H9 (cell line): ENCODE measurements at regions not wholly inside any gene's neighbourhood (a gene's known extent, or its start where the extent isn't known, plus 50 kb on each side); places are given as distances from the start of the nearest gene placed in this dataset.

Experiments used
- DNase-seq: peaks from one replicate; pipeline ENCODE4 v3.0.0-alpha.2; 2017
- H2AFZ ChIP-seq: one replicate; pipeline ENCODE4 v1.6.1; 2013; ENCODE audit warnings: mild to moderate bottlenecking, low read length, control low read depth, moderate library complexity
- H2AK5ac ChIP-seq: 2 replicates; pipeline ENCODE4 v1.6.1; 2013; ENCODE audit warnings: low read length, control low read depth, mixed read lengths; ENCODE audit not compliant: insufficient read length
- H2BK120ac ChIP-seq: one replicate; pipeline ENCODE4 v1.6.1; 2013; ENCODE audit warnings: low read depth, mild to moderate bottlenecking, low read length, control low read depth, inconsistent platforms; ENCODE audit not compliant: poor library complexity, severe bottlenecking
- H2BK12ac ChIP-seq: 2 replicates; pipeline ENCODE4 v1.6.1; 2013; ENCODE audit warnings: low read length, control low read depth, mixed read lengths, low read depth; ENCODE audit not compliant: insufficient read length
- H2BK15ac ChIP-seq: 2 replicates; pipeline ENCODE4 v1.6.1; 2013; ENCODE audit warnings: low read depth, low read length, control low read depth
- H2BK20ac ChIP-seq: one replicate; pipeline ENCODE4 v1.6.1; 2013; ENCODE audit warnings: low read depth, mild to moderate bottlenecking, low read length, control low read depth, inconsistent platforms; ENCODE audit not compliant: poor library complexity, severe bottlenecking
- H2BK5ac ChIP-seq: 2 replicates; pipeline ENCODE4 v1.6.1; 2013; ENCODE audit warnings: low read length, control low read depth, mixed read lengths; ENCODE audit not compliant: insufficient read length
- H3K14ac ChIP-seq: 2 replicates; pipeline ENCODE4 v1.6.1; 2013; ENCODE audit warnings: low read length, control low read depth; ENCODE audit not compliant: insufficient read depth
- H3K18ac ChIP-seq: 2 replicates; pipeline ENCODE4 v1.6.1; 2013; ENCODE audit warnings: low read depth, mild to moderate bottlenecking, mixed read lengths, low read length, control low read depth; ENCODE audit not compliant: insufficient read length
- H3K23ac ChIP-seq: 2 replicates; pipeline ENCODE4 v1.6.1; 2013; ENCODE audit warnings: low read length, control low read depth, mixed read lengths, low read depth; ENCODE audit not compliant: insufficient read length
- H3K23me2 ChIP-seq: 2 replicates; pipeline ENCODE4 v1.6.1; 2013; ENCODE audit warnings: low read depth, mild to moderate bottlenecking, mixed read lengths, low read length, control low read depth; ENCODE audit not compliant: insufficient read length, poor library complexity, severe bottlenecking
- H3K27ac ChIP-seq: 2 replicates; pipeline ENCODE4 v1.5.1; 2013; ENCODE audit warnings: low read length, control low read depth, mixed read lengths, low read depth; ENCODE audit not compliant: insufficient read length
- H3K27me3 ChIP-seq: 2 replicates; pipeline ENCODE4 v1.6.1; 2013; ENCODE audit warnings: low read length, control low read depth, inconsistent platforms; ENCODE audit not compliant: insufficient read depth
- H3K4ac ChIP-seq: 2 replicates; pipeline ENCODE4 v1.6.1; 2013; ENCODE audit warnings: low read depth, mild to moderate bottlenecking, control low read depth, inconsistent platforms, low read length, moderate library complexity
- H3K4me1 ChIP-seq: 2 replicates; pipeline ENCODE4 v1.6.1; 2013; ENCODE audit warnings: low read length, control low read depth, inconsistent platforms; ENCODE audit not compliant: insufficient read depth
- H3K4me2 ChIP-seq: 2 replicates; pipeline ENCODE4 v1.6.1; 2013; ENCODE audit warnings: low read length, control low read depth, mixed read lengths; ENCODE audit not compliant: insufficient read length, insufficient read depth
- H3K56ac ChIP-seq: 2 replicates; pipeline ENCODE4 v1.6.1; 2013; ENCODE audit warnings: low read depth, mild to moderate bottlenecking, mixed read lengths, low read length, control low read depth; ENCODE audit not compliant: insufficient read length
- H3K79me1 ChIP-seq: 2 replicates; pipeline ENCODE4 v1.6.1; 2013; ENCODE audit warnings: low read depth, mild to moderate bottlenecking, moderate library complexity, low read length, control low read depth, inconsistent platforms; ENCODE audit not compliant: insufficient read depth, poor library complexity, severe bottlenecking
- H3K79me2 ChIP-seq: 2 replicates; pipeline ENCODE4 v1.6.1; 2013; ENCODE audit warnings: low read length, control low read depth, inconsistent platforms; ENCODE audit not compliant: insufficient read depth
- H3K9ac ChIP-seq: 2 replicates; pipeline ENCODE4 v1.6.1; 2013; ENCODE audit warnings: low read length, control low read depth, mixed read lengths; ENCODE audit not compliant: insufficient read length; ENCODE audit errors: extremely low read depth
- H3K9me3 ChIP-seq: one replicate; pipeline ENCODE4 v1.6.1; 2013; ENCODE audit warnings: low read depth, low read length, inconsistent platforms; ENCODE audit not compliant: control insufficient read depth
- H3T11ph ChIP-seq: one replicate; pipeline ENCODE4 v1.6.1; 2013; ENCODE audit warnings: mild to moderate bottlenecking, low read length, control low read depth, inconsistent platforms
- H4K20me1 ChIP-seq: one replicate; pipeline ENCODE4 v1.6.1; 2013; ENCODE audit not compliant: control insufficient read depth, insufficient read length, insufficient read depth
- H4K5ac ChIP-seq: 2 replicates; pipeline ENCODE4 v1.6.1; 2013; ENCODE audit warnings: low read depth, mild to moderate bottlenecking, mixed read lengths, low read length, control low read depth; ENCODE audit not compliant: insufficient read length
- H4K8ac ChIP-seq: replicated peaks from 2 replicates; pipeline ENCODE4 v1.6.1; 2013; ENCODE audit warnings: low read length, control low read depth, mixed read lengths, low read depth; ENCODE audit not compliant: insufficient read length
- H4K91ac ChIP-seq: 2 replicates; pipeline ENCODE4 v1.6.1; 2013; ENCODE audit warnings: low read depth, mild to moderate bottlenecking, moderate library complexity, mixed read lengths, low read length, control low read depth; ENCODE audit not compliant: insufficient read length
- H3K27ac Mint-ChIP-seq, 3 experiments: 2 replicates in 2 of 3; 3 replicates in 1 of 3; pipeline ENCODE4 v1.8.0; 2020 to 2021; ENCODE audit warnings: mixed read lengths in 3 of 3, mild to moderate bottlenecking in 1 of 3, moderate library complexity in 1 of 3
- H3K27me3 Mint-ChIP-seq: 2 replicates; pipeline ENCODE4 v1.8.0; 2021; ENCODE audit warnings: low read depth, mild to moderate bottlenecking, moderate library complexity, mixed read lengths
- H3K36me3 Mint-ChIP-seq, 3 experiments: 2 replicates in 2 of 3; 3 replicates in 1 of 3; pipeline ENCODE4 v1.8.0; 2020 to 2021; ENCODE audit warnings: low read depth in 3 of 3, mixed read lengths in 3 of 3; ENCODE audit not compliant: insufficient read depth in 1 of 3
- H3K4me1 Mint-ChIP-seq, 2 experiments: 2 replicates each; pipeline ENCODE4 v1.8.0; 2020; ENCODE audit warnings: mixed read lengths in 2 of 2
- H3K4me3 Mint-ChIP-seq, 2 experiments: 2 replicates in 1 of 2; 3 replicates in 1 of 2; pipeline ENCODE4 v1.8.0; 2020 to 2021; ENCODE audit warnings: mild to moderate bottlenecking in 2 of 2, mixed read lengths in 2 of 2, moderate library complexity in 1 of 2
- H3K9me3 Mint-ChIP-seq, 2 experiments: 2 replicates in 1 of 2; 3 replicates in 1 of 2; pipeline ENCODE4 v1.8.0; 2020; ENCODE audit warnings: mild to moderate bottlenecking in 2 of 2, mixed read lengths in 2 of 2, moderate library complexity in 1 of 2
- CTCF ChIP-seq: fragments of 200-600 bp; sonication (generic); conservative IDR thresholded peaks from 3 replicates; pipeline ENCODE4 v1.8.0; 2021; ENCODE audit warnings: antibody characterized with exemption, mild to moderate bottlenecking

GRCh38 chr6:77356821-77357220 lies 106.5 kb downstream of the HTR1B start:
- no peak overlapping the region for H3K4ac ChIP-seq
- DNase-seq: no peak
- H2BK12ac ChIP-seq: no peak overlapping the region
- H3K79me2 ChIP-seq: no peaks in the 10 kb centered on the region
- no peaks in the 10 kb centered on the region for H3K4me1 ChIP-seq
- no peak overlapping the region for H2BK15ac ChIP-seq
- H4K91ac ChIP-seq: no peak overlapping the region
- H3K23ac ChIP-seq: no peak overlapping the region
- H3K4me2 ChIP-seq: no peak overlapping the region
- H3K14ac ChIP-seq: no peak overlapping the region
- TF ChIP-seq CTCF: no peak
- H3K79me1 ChIP-seq: no peaks in the 10 kb centered on the region
- H3K56ac ChIP-seq: no peak overlapping the region
- no peak overlapping the region for H4K5ac ChIP-seq
- no peak overlapping the region for H4K8ac ChIP-seq
- Mint-ChIP-seq H3K4me3 (no peak overlapping the region), H3K4me1 (no peaks in the 10 kb centered on the region), H3K27ac (no peak overlapping the region), H3K36me3 (peaks cover 0 to 2% (median 0%) of the 10 kb centered on the region in 3 experiments; a peak in 3 of 7 replicates), H3K9me3 (no peaks in the 10 kb centered on the region), H3K27me3 (no peaks in the 10 kb centered on the region)
- no peaks in the 10 kb centered on the region for H3K9me3 ChIP-seq
- H3K27me3 ChIP-seq: no peaks in the 10 kb centered on the region
- no peak overlapping the region for H3T11ph ChIP-seq
- no peak overlapping the region for H3K18ac ChIP-seq
- H4K20me1 ChIP-seq: no peaks in the 10 kb centered on the region
- no peak overlapping the region for H3K9ac ChIP-seq
- no peaks in the 10 kb centered on the region for H3K23me2 ChIP-seq
- no peak overlapping the region for H2AK5ac ChIP-seq
- H2BK5ac ChIP-seq: no peak overlapping the region
- no peak overlapping the region for H2BK20ac ChIP-seq
- H2BK120ac ChIP-seq: no peak overlapping the region
- no peak overlapping the region for H2AFZ ChIP-seq
- no peak overlapping the region for H3K27ac ChIP-seq
